Liver (tissue), 7 donors: ENCODE measurements at regions not wholly inside any gene's neighbourhood (a gene's known extent, or its start where the extent isn't known, plus 50 kb on each side); places are given as distances from the start of the nearest gene placed in this dataset.

Experiments used
- DNase-seq: peaks from one replicate; pipeline ENCODE4 v3.0.0-alpha.2; 2017; ENCODE audit warnings: low spot score
- H3K27ac ChIP-seq, 2 donors: one replicate each; pipeline ENCODE4 v1.7.0; 2013; ENCODE audit warnings: inconsistent platforms in 2 of 2, low read length in 2 of 2, control low read depth in 1 of 2, low read depth in 1 of 2, mild to moderate bottlenecking in 1 of 2
- H3K27me3 ChIP-seq, 4 donors: one replicate each; pipeline versions ENCODE4 v1.6.1 to v1.7.0; 2013; ENCODE audit warnings: low read length in 3 of 4, inconsistent platforms in 1 of 4, mild to moderate bottlenecking in 1 of 4, moderate library complexity in 1 of 4; ENCODE audit not compliant: control insufficient read depth in 4 of 4, insufficient read depth in 4 of 4
- H3K36me3 ChIP-seq, 4 donors: one replicate each; pipeline versions ENCODE4 v1.6.1 to v1.7.0; 2013; ENCODE audit warnings: low read length in 3 of 4, mild to moderate bottlenecking in 3 of 4, low read depth in 1 of 4, moderate library complexity in 1 of 4; ENCODE audit not compliant: control insufficient read depth in 4 of 4, insufficient read depth in 3 of 4
- H3K4me1 ChIP-seq, 4 donors: one replicate each; pipeline versions ENCODE4 v1.6.1 to v1.7.0; 2013; ENCODE audit warnings: low read length in 3 of 4, mild to moderate bottlenecking in 3 of 4, moderate library complexity in 1 of 4; ENCODE audit not compliant: control insufficient read depth in 4 of 4, insufficient read depth in 4 of 4
- H3K4me3 ChIP-seq, 3 donors: one replicate each; pipeline versions ENCODE4 v1.6.1 to v1.7.0; 2013; ENCODE audit warnings: low read length in 3 of 3, control low read depth in 1 of 3, low read depth in 1 of 3, mild to moderate bottlenecking in 1 of 3
- H3K9ac ChIP-seq, 2 donors: one replicate each; pipeline ENCODE4 v1.7.0; 2013; ENCODE audit warnings: low read length in 2 of 2, mild to moderate bottlenecking in 2 of 2, moderate library complexity in 2 of 2, control low read depth in 1 of 2, low read depth in 1 of 2
- H3K9me3 ChIP-seq, 4 donors: one replicate each; pipeline versions ENCODE4 v1.6.1 to v1.7.0; 2013; ENCODE audit warnings: low read length in 3 of 4; ENCODE audit not compliant: control insufficient read depth in 4 of 4
- EGR1 ChIP-seq, 2 donors: IDR thresholded peaks; 2 replicates each; pipeline ENCODE4 v1.6.1; 2016 to 2018; ENCODE audit warnings: antibody characterized with exemption in 2 of 2, low read depth in 2 of 2
- FOXA1 ChIP-seq: IDR thresholded peaks from 2 replicates; pipeline ENCODE4 v1.6.1; 2016; ENCODE audit warnings: antibody characterized with exemption
- GABPA ChIP-seq, 2 donors: IDR thresholded peaks in 1 of 2; conservative IDR thresholded peaks in 1 of 2; 2 replicates each; pipeline ENCODE4 v1.6.1; 2016; ENCODE audit warnings: antibody characterized with exemption in 2 of 2, mild to moderate bottlenecking in 1 of 2, moderate library complexity in 1 of 2
- HNF4A ChIP-seq, 2 donors: conservative IDR thresholded peaks; 2 replicates each; pipeline ENCODE4 v1.6.1; 2016; ENCODE audit warnings: antibody characterized with exemption in 2 of 2, mild to moderate bottlenecking in 2 of 2
- HNF4G ChIP-seq: IDR thresholded peaks from 2 replicates; pipeline ENCODE4 v1.6.1; 2016; ENCODE audit warnings: antibody characterized with exemption
- NR2F2 ChIP-seq: IDR thresholded peaks from 2 replicates; pipeline ENCODE4 v1.6.1; 2016; ENCODE audit warnings: antibody characterized with exemption
- RAD21 ChIP-seq, 2 donors: IDR thresholded peaks; 2 replicates each; pipeline ENCODE4 v1.6.1; 2016; ENCODE audit warnings: antibody characterized with exemption in 2 of 2, mild to moderate bottlenecking in 2 of 2
- RXRA ChIP-seq, 2 donors: IDR thresholded peaks; 2 replicates each; pipeline ENCODE4 v1.6.1; 2017 to 2018; ENCODE audit warnings: antibody characterized with exemption in 2 of 2, mild to moderate bottlenecking in 1 of 2
- SP1 ChIP-seq: IDR thresholded peaks from 2 replicates; pipeline ENCODE4 v1.6.1; 2018; ENCODE audit warnings: antibody characterized with exemption, mild to moderate bottlenecking
- TAF1 ChIP-seq: conservative IDR thresholded peaks from 2 replicates; pipeline ENCODE4 v1.6.1; 2016; ENCODE audit warnings: antibody characterized with exemption, mild to moderate bottlenecking
- YY1 ChIP-seq: IDR thresholded peaks from 2 replicates; pipeline ENCODE4 v1.6.1; 2016; ENCODE audit warnings: antibody characterized with exemption, mild to moderate bottlenecking
- ZBTB33 ChIP-seq: IDR thresholded peaks from 2 replicates; pipeline ENCODE4 v1.6.1; 2016; ENCODE audit warnings: antibody characterized with exemption
- WGBS: extraction: QIAGEN DNeasy Blood & Tissue Kit; methylation state at CpG from one replicate; pipeline ENCODE4 v1.1.7; 2013; 5-methylcytosine and 5-hydroxymethylcytosine counted together
- TF ChIP-seq, protein P1 (sequence below): IDR thresholded peaks from 2 replicates; pipeline ENCODE4 v1.6.1; 2016; ENCODE audit warnings: antibody characterized with exemption
- TF ChIP-seq, protein P2 (sequence below): IDR thresholded peaks from 2 replicates; pipeline ENCODE4 v1.6.1; 2016; ENCODE audit warnings: antibody characterized with exemption
- donor health status: healthy.
- donor health status: healthy.
- donor health status: healthy.
- donor health status: healthy.

- Histone ChIP-seq H3K4me1 (no peaks in the 10 kb centered on the region), H3K36me3 (no peaks in the 10 kb centered on the region), H3K27me3 (peaks cover 0 to 10% (median under 1%) of the 10 kb centered on the region in 4 donors), H3K9ac (no peak overlapping the region), H3K27ac (no peak overlapping the region), H3K4me3 (no peak overlapping the region), H3K9me3 (peaks cover 0 to 3% (median 1%) of the 10 kb centered on the region in 4 donors)
- WGBS: 44% methylated on average over 8 of the region's 8 CpGs
- TF ChIP-seq RXRA (IDR thresholded peaks at IDR 0.05) (no peak), FOXA1 (no peak), TAF1 (no peak), YY1 (no peak), NR2F2 (no peak), GABPA (IDR thresholded peaks at IDR 0.05 in 1 of 2, conservative IDR thresholded peaks at IDR 0.05 in 1 of 2) (no peak), EGR1 (IDR thresholded peaks at IDR 0.05; ENCODE audit: low read depth in 2 of 2) (no peak)
- TF ChIP-seq, protein P1, sequence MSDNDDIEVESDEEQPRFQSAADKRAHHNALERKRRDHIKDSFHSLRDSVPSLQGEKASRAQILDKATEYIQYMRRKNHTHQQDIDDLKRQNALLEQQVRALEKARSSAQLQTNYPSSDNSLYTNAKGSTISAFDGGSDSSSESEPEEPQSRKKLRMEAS: no peak
- no peak for DNase-seq
These were observed 152.4 kb upstream of the FOXF1 start for GRCh38 chr16:86357950-86358349.

- whole genome bisulfite sequencing: 59% methylated on average over 5 of the region's 5 CpGs
- no peak overlapping the region for H3K27ac ChIP-seq
- H3K9me3 ChIP-seq: peaks cover 0 to 3% (median 1%) of the 10 kb centered on the region in 4 donors
- H3K4me1 ChIP-seq: no peaks in the 10 kb centered on the region
- H3K9ac ChIP-seq: no peak overlapping the region
- peaks cover 0 to 2% (median under 1%) of the 10 kb centered on the region in 4 donors for H3K27me3 ChIP-seq
- H3K36me3 ChIP-seq: no peaks in the 10 kb centered on the region
- no peak overlapping the region for H3K4me3 ChIP-seq
- TF ChIP-seq SP1 (no peak), HNF4A (conservative IDR thresholded peaks at IDR 0.05) (no peak), RAD21 (IDR thresholded peaks at IDR 0.05) (no peak), HNF4G (no peak), YY1 (no peak), NR2F2 (no peak)
- TF ChIP-seq, protein P2, sequence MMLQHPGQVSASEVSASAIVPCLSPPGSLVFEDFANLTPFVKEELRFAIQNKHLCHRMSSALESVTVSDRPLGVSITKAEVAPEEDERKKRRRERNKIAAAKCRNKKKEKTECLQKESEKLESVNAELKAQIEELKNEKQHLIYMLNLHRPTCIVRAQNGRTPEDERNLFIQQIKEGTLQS: no peak
- no peak for DNase-seq
These were observed 150.8 kb upstream of the FOXF1 start for GRCh38 chr16:86359571-86359970.

DNA sequence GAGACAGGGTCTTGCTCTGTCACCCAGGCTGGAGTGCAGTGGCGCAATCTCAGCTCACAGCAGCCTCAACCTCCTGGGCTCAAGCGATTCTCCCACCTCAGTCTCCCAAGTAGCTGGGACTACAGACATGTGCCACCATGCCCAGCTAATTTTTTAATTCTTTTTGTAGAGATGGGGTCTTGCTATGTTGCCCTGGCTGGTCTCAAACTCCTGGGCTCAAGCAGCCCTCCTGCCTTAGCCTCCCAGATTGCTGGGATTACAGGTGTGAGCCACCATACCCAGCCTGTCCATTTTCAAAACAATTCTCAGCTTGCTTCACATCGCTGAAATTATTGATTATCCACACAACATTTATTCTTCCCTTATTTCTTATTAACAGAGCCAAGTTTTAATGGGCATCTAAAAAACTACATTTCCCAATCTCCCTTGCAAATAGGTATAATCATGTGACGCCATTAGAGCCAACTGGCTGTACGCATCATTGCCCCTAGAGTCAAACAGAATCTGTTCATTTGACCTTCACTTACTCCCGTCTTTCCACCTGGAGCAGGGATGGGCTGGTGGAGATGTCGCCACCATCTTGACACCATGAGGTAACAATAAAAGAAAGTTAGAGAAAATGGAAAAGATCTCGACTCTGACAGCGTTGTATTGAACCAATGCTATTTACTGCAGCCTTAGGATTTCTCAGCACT is 148.0 kb upstream of the FOXF1 start:
- TF ChIP-seq EGR1 (IDR thresholded peaks at IDR 0.05; ENCODE audit: low read depth in 2 of 2): no peak
- no peak for TF ChIP-seq YY1
- no peak for TF ChIP-seq GABPA (IDR thresholded peaks at IDR 0.05 in 1 of 2, conservative IDR thresholded peaks at IDR 0.05 in 1 of 2)
- TF ChIP-seq HNF4A (conservative IDR thresholded peaks at IDR 0.05): no peak
- Histone ChIP-seq H3K27me3 (peaks cover 0 to 2% (median 0%) of the 10 kb centered on the region in 4 donors), H3K4me3 (no peak overlapping the region), H3K36me3 (no peaks in the 10 kb centered on the region), H3K4me1 (no peaks in the 10 kb centered on the region), H3K9ac (no peak overlapping the region), H3K9me3 (no peaks in the 10 kb centered on the region), H3K27ac (no peak overlapping the region)
- 74% methylated on average over 9 of the region's 9 CpGs for WGBS
- no peak for DNase-seq

DNA sequence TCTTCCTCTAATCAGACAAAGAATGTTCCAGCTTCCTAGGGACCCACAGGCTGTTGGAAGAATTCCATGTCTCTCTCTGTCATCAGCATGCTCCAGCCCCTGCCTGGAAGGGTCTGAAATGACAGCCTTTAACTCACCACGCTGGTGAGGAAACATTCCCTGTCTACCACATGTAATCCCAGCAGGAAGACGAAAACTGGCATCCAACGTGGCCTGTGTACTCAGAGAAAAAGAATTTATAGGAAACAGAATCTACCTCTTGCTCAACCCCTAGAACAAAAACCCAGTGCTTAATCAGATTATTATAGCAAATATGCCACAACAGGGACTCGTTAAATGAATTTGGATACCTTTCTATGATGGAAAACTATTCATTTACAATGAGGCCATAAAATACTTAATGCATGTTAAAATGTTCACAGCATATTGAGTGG is 147.3 kb upstream of the FOXF1 start:
- no peak overlapping the region for H3K27ac ChIP-seq
- WGBS: 51% methylated on average over 4 of the region's 4 CpGs
- H3K27me3 ChIP-seq: peaks cover 0 to 6% (median 3%) of the 10 kb centered on the region in 4 donors
- H3K9ac ChIP-seq: no peak overlapping the region
- no peaks in the 10 kb centered on the region for H3K36me3 ChIP-seq
- H3K4me3 ChIP-seq: no peak overlapping the region
- no peaks in the 10 kb centered on the region for H3K4me1 ChIP-seq
- TF ChIP-seq TAF1: no peak
- TF ChIP-seq SP1: no peak
- no peak for TF ChIP-seq NR2F2
- TF ChIP-seq RAD21 (IDR thresholded peaks at IDR 0.05): no peak
- TF ChIP-seq HNF4A (conservative IDR thresholded peaks at IDR 0.05): no peak
- no peak for TF ChIP-seq EGR1 (IDR thresholded peaks at IDR 0.05; ENCODE audit: low read depth in 2 of 2)
- TF ChIP-seq, protein P1: no peak
- no peak for TF ChIP-seq RXRA (IDR thresholded peaks at IDR 0.05)
- TF ChIP-seq ZBTB33: no peak
- DNase-seq: no peak
- H3K9me3 ChIP-seq: no peaks in the 10 kb centered on the region
